Keratinocyte (primary cell): ENCODE measurements at regions not wholly inside any gene's neighbourhood (a gene's known extent, or its start where the extent isn't known, plus 50 kb on each side); places are given as distances from the start of the nearest gene placed in this dataset.

Source experiments
- DNase-seq: peaks from one replicate; pipeline ENCODE4 v3.0.0-alpha.2; 2011; ENCODE audit warnings: low read depth, missing footprints, low spot score
- FAIRE-seq: peaks from 2 replicates; lab custom pipeline; 2011; peaks lifted over from hg19 to GRCh38; lab: Jason Lieb, UNC
- H2AFZ ChIP-seq: 2 replicates; pipeline ENCODE4 v1.6.0; 2012; ENCODE audit warnings: low read length, control low read depth, inconsistent platforms; ENCODE audit not compliant: control insufficient read depth
- H3K27ac ChIP-seq: 2 replicates; pipeline ENCODE4 v1.5.1; 2011; ENCODE audit warnings: low read length; ENCODE audit not compliant: control insufficient read depth, insufficient read depth
- H3K27me3 ChIP-seq: 3 replicates; pipeline ENCODE4 v1.6.0; 2011; ENCODE audit warnings: low read length; ENCODE audit not compliant: control insufficient read depth, insufficient read depth; ENCODE audit errors: extremely low read depth
- H3K36me3 ChIP-seq, 2 experiments: 2 replicates in 1 of 2; 3 replicates in 1 of 2; pipeline ENCODE4 v1.5.1; 2011; ENCODE audit warnings: low read length in 2 of 2, mild to moderate bottlenecking in 1 of 2; ENCODE audit not compliant: control insufficient read depth in 2 of 2, insufficient read depth in 2 of 2; ENCODE audit errors: extremely low read depth in 1 of 2
- H3K4me1 ChIP-seq: 3 replicates; pipeline ENCODE4 v1.5.1; 2011; ENCODE audit warnings: low read length; ENCODE audit not compliant: control insufficient read depth, insufficient read depth; ENCODE audit errors: extremely low read depth
- H3K4me2 ChIP-seq: 3 replicates; pipeline ENCODE4 v1.6.0; 2011; ENCODE audit warnings: low read depth, low read length; ENCODE audit not compliant: control insufficient read depth, insufficient read depth; ENCODE audit errors: extremely low read depth
- H3K4me3 ChIP-seq, 3 experiments: fragments of 200-600 bp in 1 of 3; sonication (generic) in 1 of 3; 2 replicates in 2 of 3; 3 replicates in 1 of 3; pipeline ENCODE4 v1.5.1; 2011 to 2016; ENCODE audit warnings: low read length in 3 of 3, mild to moderate bottlenecking in 3 of 3, control low read depth in 2 of 3, inconsistent platforms in 1 of 3, low read depth in 1 of 3, mixed read lengths in 1 of 3, mixed run types in 1 of 3, moderate library complexity in 1 of 3; ENCODE audit not compliant: control insufficient read depth in 2 of 3, insufficient read depth in 2 of 3; ENCODE audit errors: extremely low read depth in 1 of 3
- H3K79me2 ChIP-seq: 2 replicates; pipeline ENCODE4 v1.6.0; 2012; ENCODE audit warnings: low read length; ENCODE audit not compliant: control insufficient read depth, insufficient read depth
- H3K9ac ChIP-seq: 3 replicates; pipeline ENCODE4 v1.6.0; 2011; ENCODE audit warnings: low read length; ENCODE audit not compliant: control insufficient read depth, insufficient read depth; ENCODE audit errors: extremely low read depth
- H3K9me1 ChIP-seq: 3 replicates; pipeline ENCODE4 v1.6.0; 2011; ENCODE audit warnings: low read length; ENCODE audit not compliant: control insufficient read depth, insufficient read depth; ENCODE audit errors: extremely low read depth
- H3K9me3 ChIP-seq: 2 replicates; pipeline ENCODE4 v1.5.1; 2012; ENCODE audit warnings: low read depth, low read length; ENCODE audit not compliant: control insufficient read depth
- H4K20me1 ChIP-seq: 3 replicates; pipeline ENCODE4 v1.6.0; 2011; ENCODE audit warnings: low read length; ENCODE audit not compliant: control insufficient read depth, insufficient read depth; ENCODE audit errors: extremely low read depth
- CTCF ChIP-seq, 3 experiments: IDR thresholded peaks in 1 of 3; conservative IDR thresholded peaks in 1 of 3; optimal IDR thresholded peaks in 1 of 3; 2 replicates in 2 of 3; 3 replicates in 1 of 3; pipeline versions ENCODE3 to v1.5.1; 2011; ENCODE audit warnings: low read length in 3 of 3, mild to moderate bottlenecking in 3 of 3, moderate library complexity in 2 of 3, control low read depth in 1 of 3, inconsistent platforms in 1 of 3; ENCODE audit not compliant: insufficient read depth in 2 of 3; ENCODE audit errors: extremely low read depth in 1 of 3
- EZH2 ChIP-seq: IDR thresholded peaks from one replicate; pipeline ENCODE4 v1.6.1; 2012; ENCODE audit warnings: inconsistent platforms, mild to moderate bottlenecking, low read length, moderate library complexity
- dilution Hi-C: fragments of 300-500 bp; cut with MboI; formaldehyde crosslinking; loops from one replicate; pipeline ENCODE4 v1.7.0; 2020; ENCODE audit warnings: low sequenced_read_pairs; ENCODE audit not compliant: extremely low pct_ligation_motif_present

- Histone ChIP-seq H3K4me1 (no peaks in the 10 kb centered on the region), H3K4me3 (no peak overlapping the region), H3K36me3 (no peaks in the 10 kb centered on the region), H3K79me2 (no peaks in the 10 kb centered on the region), H3K27me3 (no peaks in the 10 kb centered on the region), H3K4me2 (no peak overlapping the region), H3K9me1 (no peaks in the 10 kb centered on the region), H3K9ac (no peak overlapping the region), H3K27ac (no peak overlapping the region), H3K9me3 (no peaks in the 10 kb centered on the region), H2AFZ (no peak overlapping the region), H4K20me1 (no peaks in the 10 kb centered on the region)
- FAIRE-seq (no peak), DNase-seq (no peak)
- TF ChIP-seq EZH2, result no peak
- no peak for TF ChIP-seq CTCF (optimal IDR thresholded peaks at IDR 0.05 in 1 of 3, IDR thresholded peaks at IDR 0.05 in 1 of 3, conservative IDR thresholded peaks at IDR 0.05 in 1 of 3; ENCODE audit: extremely low read depth in 1 of 3, insufficient read depth in 2 of 3, low read length in 3 of 3)
- dilution Hi-C loops, result no loop called here
Observed at GRCh38 chr1:184199438-184200085, 148.0 kb downstream of the TSEN15 start.

- Histone ChIP-seq H2AFZ (no peak overlapping the region), H4K20me1 (no peaks in the 10 kb centered on the region), H3K9ac (no peak overlapping the region), H3K27me3 (no peaks in the 10 kb centered on the region), H3K4me3 (no peak overlapping the region), H3K79me2 (no peaks in the 10 kb centered on the region), H3K36me3 (no peaks in the 10 kb centered on the region), H3K9me1 (no peaks in the 10 kb centered on the region), H3K27ac (no peak overlapping the region), H3K4me1 (peaks cover 3% of the 10 kb centered on the region), H3K4me2 (no peak overlapping the region), H3K9me3 (no peaks in the 10 kb centered on the region)
- DNase-seq, result no peak
- FAIRE-seq, result no peak
- dilution Hi-C loops, result no loop called here
- TF ChIP-seq CTCF (optimal IDR thresholded peaks at IDR 0.05 in 1 of 3, IDR thresholded peaks at IDR 0.05 in 1 of 3, conservative IDR thresholded peaks at IDR 0.05 in 1 of 3; ENCODE audit: extremely low read depth in 1 of 3, insufficient read depth in 2 of 3, low read length in 3 of 3), result no peak
- no peak for TF ChIP-seq EZH2
Observed at GRCh38 chr1:184208622-184209021, 157.1 kb downstream of the TSEN15 start.
